Hematopoietic multipotent progenitor cell treated with erythropoietin and hydrocortisone succinate and interleukin-3 and kit ligand, for 4 days (in vitro differentiated cells): ENCODE measurements at regions not wholly inside any gene's neighbourhood (a gene's known extent, or its start where the extent isn't known, plus 50 kb on each side); places are given as distances from the start of the nearest gene placed in this dataset.

ENCODE experiments used
- DNase-seq: peaks from one replicate; pipeline ENCODE4 v3.0.0-alpha.2; 2015

DNA sequence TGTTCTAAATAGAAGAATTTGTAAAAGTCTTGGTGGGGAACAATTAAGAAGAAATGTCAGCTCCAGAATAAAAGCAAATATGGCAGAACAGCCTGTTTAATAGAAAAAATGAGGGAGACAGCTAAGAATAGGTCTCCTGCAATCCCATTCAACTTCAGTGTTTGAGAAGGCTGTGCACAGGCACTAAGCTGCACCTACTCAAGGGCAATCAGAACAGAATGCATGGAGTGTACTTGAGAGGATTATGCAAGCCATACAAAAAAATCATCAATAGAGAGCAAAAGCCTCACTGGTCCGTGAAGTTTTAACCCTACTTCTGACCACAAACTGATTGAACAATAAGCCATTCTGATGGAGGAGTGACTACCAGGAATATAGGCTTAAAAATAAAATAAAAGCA is 690.7 kb upstream of the PCDH15 start:
- DNase-seq: no peak

DNA sequence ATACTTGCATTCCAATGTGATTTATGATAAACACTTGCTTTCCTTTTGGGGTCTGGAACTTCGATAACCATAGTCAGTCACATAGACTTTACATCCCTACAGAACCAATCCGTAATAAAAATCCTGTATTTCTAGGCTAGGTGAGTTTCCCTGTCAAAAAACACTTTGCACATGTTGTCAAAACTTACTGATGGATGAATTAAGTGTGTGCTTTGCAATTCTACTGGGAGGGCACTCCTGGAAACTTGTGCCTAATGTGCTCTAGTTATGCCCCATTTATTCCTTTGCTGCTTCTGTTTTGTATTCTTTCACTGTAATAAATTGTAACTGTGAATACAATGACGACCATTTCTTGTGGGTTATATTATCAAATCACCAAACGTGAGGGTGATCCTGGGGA is 684.8 kb upstream of the PCDH15 start:
- DNase-seq: no peak

DNA sequence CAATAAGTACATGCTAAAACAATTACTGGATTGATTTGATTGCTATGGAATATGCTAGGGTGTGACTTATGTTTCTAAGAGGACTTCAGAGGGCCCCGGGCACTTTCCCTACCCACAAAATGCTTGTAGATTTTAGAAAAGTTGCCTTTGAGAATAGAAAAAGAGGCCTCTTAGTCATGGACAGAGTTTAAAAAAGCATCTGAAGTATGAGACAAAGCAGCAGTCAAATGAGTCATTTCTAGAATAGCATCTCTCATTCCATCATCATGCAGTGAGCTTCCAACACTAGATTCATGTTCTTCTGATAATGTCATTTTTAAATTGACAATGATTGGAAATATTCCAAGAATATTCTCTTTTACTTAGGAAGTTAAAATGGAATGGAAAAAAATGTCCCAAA is 675.1 kb upstream of the PCDH15 start:
- DNase-seq: no peak

DNA sequence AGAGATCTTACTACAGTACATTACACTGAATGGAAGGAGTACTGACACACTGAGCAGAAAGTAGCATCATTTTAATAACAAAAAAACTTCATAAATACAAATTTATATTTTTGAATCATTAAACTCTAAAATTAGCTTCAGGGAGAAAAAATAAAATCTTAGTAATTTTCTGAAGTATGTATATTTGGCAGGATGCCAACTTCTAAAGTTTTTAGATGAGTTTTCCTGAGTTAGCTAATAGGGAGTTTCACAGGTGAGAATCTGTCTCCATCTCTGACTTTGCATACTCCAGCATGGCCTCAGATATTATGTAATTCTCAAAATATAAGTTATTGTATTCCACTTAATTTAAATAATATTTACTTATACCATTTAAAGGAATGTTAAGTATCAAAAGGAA is 673.2 kb upstream of the PCDH15 start:
- peak; percentile 0 for DNase-seq

DNA sequence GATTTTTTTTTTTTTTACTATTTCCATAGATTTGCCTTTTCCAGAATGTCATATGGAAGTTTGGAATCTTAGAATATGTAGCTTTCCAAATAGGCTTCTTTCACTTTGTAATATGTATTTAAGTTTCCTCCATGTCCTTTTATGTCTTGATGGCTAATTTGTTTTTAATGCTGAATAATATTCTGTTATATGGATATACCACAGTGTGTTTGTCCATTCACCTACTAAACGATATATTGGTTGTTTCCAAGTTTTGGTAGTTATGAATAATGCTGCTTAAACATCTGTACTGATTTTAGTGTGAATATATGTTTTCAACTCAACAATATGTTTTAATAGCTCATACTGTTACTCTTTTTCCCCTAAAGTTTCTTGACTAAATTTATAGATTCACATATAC is 669.8 kb upstream of the PCDH15 start:
- no peak for DNase-seq

DNA sequence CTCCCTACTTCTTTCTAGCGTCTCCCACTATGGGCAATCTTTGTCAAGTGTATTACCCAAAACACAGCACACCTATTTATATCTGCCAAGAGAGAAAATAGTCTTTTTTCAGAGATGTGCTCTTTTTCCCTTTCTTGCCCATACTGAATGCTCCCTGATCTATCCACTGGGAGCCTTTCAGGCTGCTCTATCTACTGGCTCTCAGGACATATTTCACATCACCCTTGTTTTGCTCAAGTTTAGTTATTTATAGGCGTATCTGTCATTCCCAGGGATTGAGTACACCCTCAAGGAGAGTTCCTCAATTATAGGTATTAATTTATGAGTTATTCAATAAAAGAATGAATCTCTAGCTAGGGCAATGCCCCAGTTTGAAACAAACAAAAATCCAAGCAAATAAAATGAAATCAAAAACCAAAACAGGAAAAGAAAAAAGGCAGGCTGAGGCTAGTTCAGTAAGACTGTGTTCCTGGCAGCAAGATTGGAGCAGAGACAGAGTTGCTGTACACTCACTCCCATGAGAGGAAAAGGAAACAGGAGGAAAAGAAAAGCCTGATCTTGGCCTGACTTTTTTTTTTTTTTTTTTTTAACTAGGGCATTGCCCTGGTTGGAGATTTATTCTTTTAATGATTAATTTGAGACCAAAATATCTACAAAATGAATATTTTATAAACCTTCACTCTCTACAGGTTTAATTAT is 665.9 kb upstream of the PCDH15 start:
- DNase-seq: no peak

DNA sequence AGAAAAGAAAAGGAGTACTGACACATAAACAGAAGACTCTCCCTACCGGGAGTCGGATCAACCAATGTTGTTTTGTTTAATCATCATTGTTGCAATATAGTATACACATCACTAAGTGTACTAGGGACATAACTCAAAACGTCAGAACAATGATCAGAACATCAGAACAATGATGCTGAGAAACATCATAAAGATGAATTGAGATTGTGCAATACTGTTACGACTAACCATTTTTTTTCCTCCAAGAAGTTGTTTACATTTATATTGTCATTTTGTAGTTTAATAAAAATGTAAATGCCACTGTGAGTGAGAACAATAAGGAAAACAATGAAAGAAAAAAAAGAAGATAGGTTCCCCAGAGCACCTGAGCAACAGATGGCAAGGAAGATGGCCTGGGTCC is 663.1 kb upstream of the PCDH15 start:
- no peak for DNase-seq

DNA sequence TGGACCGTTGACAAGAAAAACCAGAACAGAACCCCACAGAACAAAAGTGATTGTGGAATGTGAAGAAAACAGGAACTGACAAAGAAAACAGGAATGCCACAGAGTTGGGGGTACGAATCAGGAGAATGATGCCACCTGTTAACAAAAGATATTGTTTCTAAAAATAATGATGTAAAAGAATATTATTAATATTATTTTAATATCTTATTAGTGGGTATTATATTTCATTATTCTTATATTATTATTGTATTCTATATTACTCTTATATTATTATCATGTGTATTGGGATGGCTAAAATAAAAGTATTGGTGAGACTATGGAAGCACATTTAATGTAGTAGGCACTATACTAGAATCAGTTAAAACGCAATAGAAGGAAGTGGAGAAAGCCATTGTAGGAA is 659.0 kb upstream of the PCDH15 start:
- no peak for DNase-seq

DNA sequence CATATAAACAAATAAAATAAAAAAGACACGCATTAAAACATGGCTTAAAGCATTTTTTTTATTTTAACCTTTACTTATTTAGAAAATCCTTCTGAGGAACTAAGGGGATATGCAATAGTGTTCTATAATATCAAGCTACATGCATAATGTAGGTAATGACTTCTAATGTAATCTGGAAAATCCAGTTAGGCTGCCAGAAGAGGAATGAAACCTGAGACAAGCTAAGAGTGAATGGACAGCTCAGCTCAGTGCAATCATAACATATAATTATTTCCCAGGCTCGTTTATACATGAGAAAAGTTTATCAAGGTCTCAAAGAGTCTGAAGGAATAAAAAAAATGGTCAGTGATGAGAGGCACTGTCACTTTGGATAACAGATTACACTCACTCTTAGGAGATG is 649.0 kb upstream of the PCDH15 start:
- DNase-seq: no peak

DNA sequence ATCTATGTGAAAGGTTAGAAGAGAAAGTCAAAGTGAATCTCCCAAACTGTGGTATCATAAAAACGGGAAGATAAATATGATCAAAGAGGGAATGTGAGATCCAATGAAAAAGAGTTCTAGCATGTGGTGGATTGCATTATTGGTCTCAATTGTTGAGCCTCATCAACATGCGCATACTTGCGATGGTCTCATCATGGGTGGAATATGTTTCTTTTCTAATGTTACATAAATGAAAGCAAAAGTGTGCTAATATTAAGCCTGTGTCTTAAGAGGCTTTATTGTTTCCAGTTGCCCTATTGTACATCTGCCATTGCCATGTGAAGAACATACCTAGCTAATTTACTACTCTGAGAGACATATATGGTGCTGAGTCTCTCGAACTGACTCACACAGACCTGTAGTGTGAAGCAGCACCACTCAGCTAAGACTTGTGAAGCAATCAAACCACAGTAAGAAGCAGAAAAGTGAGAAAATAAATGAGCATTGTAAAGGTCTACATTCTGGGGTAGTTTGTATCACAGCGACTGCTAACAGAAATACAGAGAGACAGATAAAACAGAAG is 645.5 kb upstream of the PCDH15 start:
- no peak for DNase-seq

DNA sequence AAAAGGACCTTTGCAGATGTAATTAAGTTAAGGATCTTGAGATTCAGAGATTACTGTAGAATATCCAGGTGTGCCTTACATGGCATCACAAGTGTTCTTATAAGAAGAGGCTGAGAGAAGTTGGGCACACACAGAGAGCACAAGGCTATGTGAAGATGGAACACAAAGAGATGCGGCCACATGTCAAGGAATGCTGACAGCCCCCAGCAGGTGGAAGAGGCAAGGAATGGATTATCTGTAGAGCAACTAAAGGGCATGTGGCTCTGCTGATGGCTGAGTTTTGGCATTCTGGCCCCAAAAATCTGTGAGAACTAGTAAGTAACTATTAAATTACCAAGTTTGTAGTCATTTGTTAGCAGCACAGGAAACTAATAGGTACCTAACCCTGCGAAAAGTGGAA is 640.7 kb upstream of the PCDH15 start:
- DNase-seq: no peak

DNA sequence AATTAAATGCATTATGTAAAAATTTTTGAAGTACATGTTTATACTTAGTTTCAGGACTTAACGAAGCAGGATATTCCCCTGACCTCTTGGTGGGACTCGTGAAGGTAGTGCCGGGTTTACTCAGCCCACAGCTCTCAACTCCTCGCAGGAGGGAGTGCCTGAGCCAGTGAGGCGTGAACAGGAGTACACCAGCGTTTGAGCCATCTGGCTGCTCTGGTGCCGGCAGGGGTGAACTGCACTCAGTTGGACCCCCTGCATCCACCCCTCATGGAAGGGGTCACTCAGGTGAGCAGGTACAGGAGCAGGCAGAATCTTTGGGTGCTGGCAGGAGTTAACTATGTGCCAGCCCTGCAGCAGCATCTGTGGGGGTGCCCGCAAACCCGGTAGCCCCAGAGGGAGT is 625.1 kb upstream of the PCDH15 start:
- DNase-seq: no peak

DNA sequence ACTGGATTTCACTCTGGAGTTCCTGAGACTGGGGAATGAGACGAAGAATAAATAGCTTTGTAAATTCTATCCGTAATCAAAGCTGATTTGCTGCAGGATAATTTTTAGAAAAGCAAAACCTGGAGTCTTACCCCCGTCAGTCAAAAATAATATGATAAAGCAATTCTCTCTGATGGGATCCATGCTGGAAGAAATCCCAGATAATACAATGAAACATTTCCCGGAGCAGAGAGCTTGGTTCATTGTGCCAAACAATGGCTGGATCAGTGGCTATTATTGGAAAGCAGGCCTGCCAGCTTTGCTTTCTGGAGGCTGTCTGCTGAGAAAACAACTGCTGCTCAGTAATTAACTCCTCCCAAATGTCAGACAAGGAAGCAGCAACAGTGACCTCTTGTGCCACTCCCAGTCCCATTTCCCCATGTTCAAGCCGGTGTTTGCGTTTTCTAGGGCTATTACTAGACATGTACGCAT is 609.4 kb upstream of the PCDH15 start:
- DNase-seq: peak; percentile 0

DNA sequence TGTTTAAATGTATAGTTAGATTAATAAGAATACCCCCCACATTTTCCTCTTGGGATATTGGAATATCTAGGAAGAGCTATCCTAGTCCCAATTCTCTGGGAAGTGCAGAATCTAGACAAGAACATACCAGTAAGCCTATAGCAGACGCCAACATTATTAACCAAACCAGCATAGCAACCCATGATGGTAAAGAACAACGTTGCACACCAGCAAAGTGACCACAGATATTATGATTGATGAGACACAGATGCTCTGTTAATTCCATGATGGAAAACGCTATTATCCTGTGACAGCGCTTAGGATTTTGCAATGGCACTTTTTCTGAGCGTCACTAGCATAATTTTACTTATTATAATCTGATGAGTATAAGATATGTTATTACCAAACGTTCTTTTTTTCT is 603.1 kb upstream of the PCDH15 start:
- no peak for DNase-seq

DNA sequence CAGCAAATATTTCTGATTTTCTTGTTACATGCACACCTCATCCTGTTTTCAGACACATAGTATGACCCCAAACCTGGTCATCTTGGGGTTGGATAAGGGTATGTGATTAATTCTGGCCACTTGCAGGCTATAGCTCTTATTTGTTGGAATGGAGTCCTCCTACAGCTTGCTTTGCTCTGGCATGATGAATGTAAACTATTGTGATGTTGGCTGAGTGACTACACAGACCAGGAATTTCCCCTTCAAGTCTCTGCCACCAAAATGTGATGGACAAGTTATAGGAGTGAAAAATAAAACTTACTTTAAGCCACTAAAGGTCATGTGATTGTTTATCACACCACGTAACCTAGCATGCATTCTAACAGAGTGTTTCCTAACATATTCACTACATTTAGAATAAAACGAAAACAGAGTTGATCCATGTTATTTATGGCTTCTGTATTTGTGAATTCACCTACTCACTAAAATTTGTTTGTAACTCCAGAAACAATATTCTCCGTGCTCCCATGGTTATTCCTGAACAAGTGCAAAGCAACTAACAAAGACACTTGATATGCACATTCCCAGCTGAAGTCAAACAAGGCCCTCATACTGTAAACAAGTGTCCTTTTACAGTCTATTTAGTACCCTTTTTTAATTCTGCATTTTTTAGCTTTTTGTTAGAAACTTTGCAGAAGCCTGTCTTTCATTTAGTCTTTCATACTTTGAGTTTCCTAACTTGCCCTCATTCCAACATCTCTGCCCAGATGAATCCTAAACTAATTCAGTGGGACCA is 599.2 kb upstream of the PCDH15 start:
- no peak for DNase-seq

DNA sequence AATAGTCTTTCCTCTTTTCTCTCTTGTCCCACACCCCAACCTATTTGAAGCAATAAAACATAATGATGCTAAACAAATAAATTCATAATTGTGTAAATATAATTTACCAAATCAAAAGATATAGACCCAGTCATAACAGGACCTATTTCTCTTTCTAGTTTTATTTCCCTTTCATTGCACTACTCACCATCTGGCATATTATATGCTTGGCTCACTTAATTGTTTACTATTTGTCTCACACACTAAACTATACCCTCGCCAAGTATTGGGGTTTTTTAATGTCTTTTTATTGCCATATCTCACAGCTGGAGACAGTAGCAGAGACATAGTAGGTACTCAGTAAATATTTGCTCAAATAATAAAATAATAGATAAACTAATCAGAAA is 597.5 kb upstream of the PCDH15 start:
- DNase-seq: no peak

DNA sequence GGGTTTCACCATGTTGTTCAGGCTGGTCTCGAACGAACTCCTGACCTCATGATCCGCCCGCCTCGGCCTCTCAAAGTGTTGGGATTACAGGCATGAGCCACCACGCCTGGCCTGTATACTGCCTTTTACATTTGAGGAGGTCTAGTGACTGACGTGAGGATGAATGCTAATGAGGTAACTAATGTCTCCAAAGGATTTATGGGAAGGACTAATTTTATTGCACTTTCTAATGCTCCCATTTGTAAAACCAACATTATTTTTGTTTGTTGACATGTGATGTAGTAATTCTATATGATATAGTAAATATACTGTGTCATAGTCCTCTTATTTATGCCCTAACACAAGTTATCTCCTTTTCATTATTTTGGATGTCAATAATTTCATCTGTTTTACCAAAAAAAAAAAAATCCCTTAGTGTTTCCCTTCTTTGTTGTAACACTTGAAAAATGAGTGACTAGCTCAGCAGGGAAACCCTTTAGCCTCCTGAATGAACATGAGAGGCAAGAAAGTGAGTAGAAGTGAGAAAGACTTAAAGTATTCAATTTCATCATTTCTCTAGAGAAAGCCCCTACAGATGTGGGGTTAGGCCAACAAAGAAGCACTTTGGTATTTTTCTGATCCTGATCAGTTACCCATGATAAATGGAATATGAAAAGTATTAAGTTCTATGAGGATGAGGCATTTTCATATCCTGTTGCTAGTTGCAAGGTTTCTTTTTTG is 596.9 kb upstream of the PCDH15 start:
- DNase-seq: no peak

DNA sequence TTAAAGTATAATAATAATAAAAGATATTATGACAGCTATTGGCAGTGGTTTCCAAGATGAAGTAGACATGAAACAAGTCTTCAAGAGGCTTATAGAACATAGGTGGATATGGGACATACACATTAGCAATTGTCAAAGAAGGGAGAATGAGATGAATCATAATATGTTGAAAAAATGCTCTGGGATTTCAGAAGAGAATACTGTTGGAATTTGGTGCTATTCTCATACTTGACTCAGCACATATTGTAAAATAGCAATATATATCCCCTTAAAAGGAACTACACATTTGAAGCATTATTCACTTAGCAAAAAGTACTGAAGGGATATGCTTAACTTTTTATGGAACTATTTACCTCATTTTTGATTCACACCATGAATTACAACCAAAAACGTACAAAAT is 577.2 kb upstream of the PCDH15 start:
- DNase-seq: no peak

DNA sequence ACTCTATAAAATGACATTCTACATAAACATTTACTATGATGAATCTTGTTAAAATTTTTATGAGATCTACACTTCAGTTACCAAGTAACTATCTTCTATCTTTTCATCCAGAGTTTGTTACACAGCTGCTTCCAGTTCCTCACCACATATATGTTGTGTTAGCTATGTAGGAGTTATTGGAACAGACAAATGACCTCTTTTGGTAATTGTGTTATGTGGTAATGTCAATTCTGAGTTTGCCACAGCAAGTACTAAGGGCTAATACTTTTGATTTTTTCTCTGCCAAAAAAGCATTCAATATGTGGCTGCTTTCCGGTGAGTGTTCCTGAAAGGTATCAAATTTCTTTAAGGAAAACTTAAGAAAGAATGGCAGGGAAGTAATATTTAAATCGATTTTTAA is 573.9 kb upstream of the PCDH15 start:
- DNase-seq: no peak

DNA sequence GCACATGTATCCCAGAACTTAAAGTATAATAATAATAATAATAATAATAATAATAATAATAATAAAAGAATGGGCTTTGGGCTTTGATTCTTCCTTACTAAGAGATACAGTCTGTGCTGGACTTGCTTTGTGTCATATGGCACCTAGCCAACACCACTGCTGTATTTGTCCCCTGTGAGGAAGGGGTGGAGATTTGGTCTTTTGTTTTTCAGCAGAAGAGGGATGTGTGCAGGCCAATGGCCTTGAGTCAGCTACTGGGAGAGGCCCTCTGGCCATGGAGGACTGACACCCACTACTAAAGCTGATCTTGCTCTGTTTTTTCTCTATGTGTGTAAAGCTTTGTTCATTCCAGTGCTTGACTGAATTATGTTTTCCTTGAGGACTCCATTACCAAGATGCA is 573.0 kb upstream of the PCDH15 start:
- DNase-seq: no peak

DNA sequence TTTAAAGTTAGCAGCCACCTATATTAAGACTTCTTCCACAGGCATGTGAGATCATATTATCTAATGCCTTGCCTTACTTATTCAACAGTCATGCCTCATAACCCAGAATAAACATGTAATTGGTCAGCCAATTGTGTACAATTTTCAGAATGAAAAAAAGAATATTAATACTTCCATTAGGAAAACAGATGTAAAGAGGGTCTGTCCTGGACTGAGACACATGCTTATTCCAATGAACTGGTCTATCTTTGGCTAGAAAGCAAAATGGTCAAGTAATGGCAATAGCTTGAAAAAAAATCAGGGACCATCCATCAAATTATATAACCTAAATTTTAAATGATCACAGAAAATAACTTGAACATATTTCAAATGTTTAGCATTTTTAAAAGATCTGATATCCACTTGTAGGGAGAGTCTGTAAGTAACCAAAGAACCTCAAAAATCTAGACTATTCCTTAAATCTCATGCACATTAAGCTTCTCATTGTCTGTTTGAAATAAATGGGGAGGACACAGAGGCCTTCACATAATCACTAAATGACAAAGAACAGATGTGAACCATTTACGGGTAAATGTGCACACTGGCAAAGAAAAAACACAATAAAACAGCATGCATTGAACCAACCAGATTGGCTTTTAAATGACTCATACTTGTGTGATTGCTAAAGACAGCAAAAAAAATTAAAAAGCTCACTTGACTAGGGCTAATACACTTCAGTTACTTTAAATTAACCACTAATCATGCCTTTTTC is 568.8 kb upstream of the PCDH15 start:
- DNase-seq: no peak

DNA sequence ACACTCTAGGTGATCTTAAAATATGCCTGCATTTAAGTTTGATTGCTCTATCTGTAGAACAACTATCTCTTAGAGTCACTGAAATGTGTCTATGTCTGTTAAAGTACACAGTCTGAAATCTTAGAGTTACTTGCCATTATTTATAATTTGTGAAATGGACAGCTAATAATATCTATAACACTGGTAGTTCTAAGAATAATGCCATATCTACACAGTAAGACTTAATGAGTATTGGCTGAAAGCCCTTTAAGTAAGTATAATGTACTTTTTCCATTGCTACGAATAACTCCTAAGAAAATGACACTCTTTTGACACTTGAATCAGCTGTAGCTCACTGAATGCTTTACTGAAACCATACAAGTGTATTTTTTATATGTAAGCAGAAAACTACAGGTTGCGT is 567.4 kb upstream of the PCDH15 start:
- DNase-seq: no peak

DNA sequence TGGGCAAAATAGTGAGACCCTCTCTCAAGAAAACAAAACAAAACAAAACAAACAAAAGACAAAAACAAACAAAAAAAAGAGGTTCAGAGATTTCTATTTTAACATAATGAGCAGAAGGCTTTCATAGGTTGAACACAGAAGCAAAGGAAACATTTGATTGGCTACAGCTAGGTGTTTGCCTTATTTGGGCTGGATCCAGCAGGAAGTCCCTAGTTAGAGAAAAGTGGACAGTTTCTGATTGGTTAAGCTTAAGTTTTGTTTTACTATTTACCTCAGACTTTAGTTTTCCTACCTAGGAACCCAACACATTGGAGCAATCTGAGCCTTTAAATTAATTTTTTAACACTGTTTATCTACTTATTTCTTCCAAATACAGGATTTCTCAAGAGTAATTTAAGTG is 566.5 kb upstream of the PCDH15 start:
- DNase-seq: no peak
